Natural killer cell (primary cell): ENCODE measurements at regions not wholly inside any gene's neighbourhood (a gene's known extent, or its start where the extent isn't known, plus 50 kb on each side); places are given as distances from the start of the nearest gene placed in this dataset.

Source experiments
- ATAC-seq, 3 donors: fragments of 150-1000 bp in 2 of 3; fragments of 200-7000 bp in 1 of 3; cut with Tn5 transposase; 1 replicate in 1 of 3; 2 replicates in 2 of 3; pipeline ENCODE4 v1.10.0; 2021; ENCODE audit warnings: mild to moderate bottlenecking in 2 of 3, moderate library complexity in 2 of 3
- DNase-seq, 2 donors: peaks; one replicate each; pipeline versions ENCODE4 v3.0.0 to v3.0.0-alpha.2; 2013 to 2021; ENCODE audit warnings: mixed read lengths in 1 of 2
- H3K27ac ChIP-seq: one replicate; pipeline ENCODE4 v1.5.1; 2013; ENCODE audit warnings: mild to moderate bottlenecking, low read length
- H3K27me3 ChIP-seq: one replicate; pipeline ENCODE4 v1.6.1; 2013; ENCODE audit warnings: low read length; ENCODE audit not compliant: control insufficient read depth, insufficient read depth
- H3K36me3 ChIP-seq: one replicate; pipeline ENCODE4 v1.6.1; 2013; ENCODE audit warnings: low read length; ENCODE audit not compliant: control insufficient read depth, insufficient read depth
- H3K4me1 ChIP-seq: one replicate; pipeline ENCODE4 v1.6.1; 2013; ENCODE audit warnings: low read length; ENCODE audit not compliant: control insufficient read depth, insufficient read depth
- H3K4me3 ChIP-seq: one replicate; pipeline ENCODE4 v1.5.1; 2013; ENCODE audit warnings: low read length
- H3K9me3 ChIP-seq: one replicate; pipeline ENCODE4 v1.6.1; 2013; ENCODE audit warnings: low read length; ENCODE audit not compliant: control insufficient read depth, insufficient read depth
- H3K27ac Mint-ChIP-seq, 2 donors: one replicate each; pipeline ENCODE4 v1.8.0; 2022; ENCODE audit warnings: mild to moderate bottlenecking in 2 of 2, mixed read lengths in 2 of 2, moderate library complexity in 1 of 2
- H3K27me3 Mint-ChIP-seq, 2 donors: one replicate each; pipeline ENCODE4 v1.8.0; 2022; ENCODE audit warnings: low read depth in 2 of 2, mixed read lengths in 2 of 2
- H3K36me3 Mint-ChIP-seq: one replicate; pipeline ENCODE4 v1.8.0; 2022; ENCODE audit warnings: mixed read lengths
- H3K4me1 Mint-ChIP-seq, 2 donors: one replicate each; pipeline ENCODE4 v1.8.0; 2022; ENCODE audit warnings: mixed read lengths in 2 of 2
- H3K4me3 Mint-ChIP-seq: one replicate; pipeline ENCODE4 v1.8.0; 2022; ENCODE audit warnings: mild to moderate bottlenecking, moderate library complexity, mixed read lengths
- H3K9me3 Mint-ChIP-seq, 2 donors: one replicate each; pipeline ENCODE4 v1.8.0; 2022; ENCODE audit warnings: mixed read lengths in 2 of 2
- WGBS: methylation state at CpG from one replicate; pipeline ENCODE4 v1.1.7; 2013; ENCODE audit warnings: missing lambda C conversion rate; ENCODE audit not compliant: insufficient coverage; 5-methylcytosine and 5-hydroxymethylcytosine counted together
- intact Hi-C: fragments of 100-400 bp; cut with micrococcal nuclease; formaldehyde crosslinking; loops from one replicate; pipeline ENCODE4 v1.14.2; 2022
- TF ChIP-seq, protein P1 (sequence below): fragments of 200-600 bp; IDR thresholded peaks from one replicate; pipeline ENCODE4 v1.8.0; 2022; ENCODE audit warnings: antibody characterized with exemption

GRCh38 chr10:129293991-129294700 lies 172.9 kb upstream of the MGMT start:
- H3K4me3 Mint-ChIP-seq: no peak overlapping the region
- Histone ChIP-seq H3K27ac (no peak overlapping the region), H3K4me3 (no peak overlapping the region), H3K27me3 (peaks cover 2% of the 10 kb centered on the region), H3K9me3 (no peaks in the 10 kb centered on the region), H3K36me3 (no peaks in the 10 kb centered on the region), H3K4me1 (no peaks in the 10 kb centered on the region)
- H3K27ac Mint-ChIP-seq: no peak overlapping the region
- 60% methylated on average over 1 of the region's 2 CpGs for WGBS
- ATAC-seq (no peak), DNase-seq (no peak)
- no peaks in the 10 kb centered on the region for H3K36me3 Mint-ChIP-seq
- TF ChIP-seq, protein P1, sequence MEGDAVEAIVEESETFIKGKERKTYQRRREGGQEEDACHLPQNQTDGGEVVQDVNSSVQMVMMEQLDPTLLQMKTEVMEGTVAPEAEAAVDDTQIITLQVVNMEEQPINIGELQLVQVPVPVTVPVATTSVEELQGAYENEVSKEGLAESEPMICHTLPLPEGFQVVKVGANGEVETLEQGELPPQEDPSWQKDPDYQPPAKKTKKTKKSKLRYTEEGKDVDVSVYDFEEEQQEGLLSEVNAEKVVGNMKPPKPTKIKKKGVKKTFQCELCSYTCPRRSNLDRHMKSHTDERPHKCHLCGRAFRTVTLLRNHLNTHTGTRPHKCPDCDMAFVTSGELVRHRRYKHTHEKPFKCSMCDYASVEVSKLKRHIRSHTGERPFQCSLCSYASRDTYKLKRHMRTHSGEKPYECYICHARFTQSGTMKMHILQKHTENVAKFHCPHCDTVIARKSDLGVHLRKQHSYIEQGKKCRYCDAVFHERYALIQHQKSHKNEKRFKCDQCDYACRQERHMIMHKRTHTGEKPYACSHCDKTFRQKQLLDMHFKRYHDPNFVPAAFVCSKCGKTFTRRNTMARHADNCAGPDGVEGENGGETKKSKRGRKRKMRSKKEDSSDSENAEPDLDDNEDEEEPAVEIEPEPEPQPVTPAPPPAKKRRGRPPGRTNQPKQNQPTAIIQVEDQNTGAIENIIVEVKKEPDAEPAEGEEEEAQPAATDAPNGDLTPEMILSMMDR: no peak
- H3K27me3 Mint-ChIP-seq: peaks cover 2 to 29% of the 10 kb centered on the region in 2 donors
- intact Hi-C loops: no loop called here
- peaks cover 0 to 2% of the 10 kb centered on the region in 2 donors for H3K9me3 Mint-ChIP-seq
- no peaks in the 10 kb centered on the region for H3K4me1 Mint-ChIP-seq

GRCh38 chr10:129294944-129295343 lies 172.1 kb upstream of the MGMT start:
- Mint-ChIP-seq H3K9me3 (peaks cover 0 to 2% of the 10 kb centered on the region in 2 donors), H3K4me1 (no peaks in the 10 kb centered on the region), H3K4me3 (no peak overlapping the region), H3K27me3 (peaks cover 2 to 31% of the 10 kb centered on the region in 2 donors), H3K27ac (no peak overlapping the region), H3K36me3 (no peaks in the 10 kb centered on the region)
- 97% methylated on average over 3 of the region's 3 CpGs for WGBS
- Histone ChIP-seq H3K4me3 (no peak overlapping the region), H3K4me1 (no peaks in the 10 kb centered on the region), H3K27me3 (peaks cover 2% of the 10 kb centered on the region), H3K36me3 (no peaks in the 10 kb centered on the region), H3K27ac (no peak overlapping the region), H3K9me3 (no peaks in the 10 kb centered on the region)
- DNase-seq (no peak), ATAC-seq (no peak)
- TF ChIP-seq, protein P1: no peak
- intact Hi-C loops: no loop called here

DNA sequence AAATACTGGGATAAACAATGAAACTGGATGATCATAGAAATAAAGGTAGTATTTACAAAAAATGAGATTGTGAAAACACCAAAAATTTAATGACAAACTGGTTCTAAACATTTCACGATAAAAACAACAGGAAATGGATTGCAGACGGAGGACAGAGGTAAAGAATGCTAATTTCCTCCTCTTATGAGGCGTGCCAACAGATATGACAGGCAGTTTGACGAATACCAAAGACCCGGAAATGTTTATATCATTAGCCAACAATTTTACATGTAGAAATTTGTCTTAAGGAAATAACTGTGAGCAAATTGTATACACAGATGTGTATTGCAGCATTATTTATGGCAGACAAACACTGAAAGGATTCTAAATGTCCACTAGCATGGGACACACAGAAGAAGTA lies 162.0 kb upstream of the MGMT start:
- H3K4me3 ChIP-seq: no peak overlapping the region
- H3K27me3 ChIP-seq: no peaks in the 10 kb centered on the region
- no peak for DNase-seq
- ATAC-seq: no peak
- no peak overlapping the region for H3K27ac ChIP-seq
- intact Hi-C loops: no loop called here
- TF ChIP-seq, protein P1: no peak
- H3K36me3 Mint-ChIP-seq: no peaks in the 10 kb centered on the region
- H3K27me3 Mint-ChIP-seq: peaks cover 7 to 18% of the 10 kb centered on the region in 2 donors
- H3K9me3 ChIP-seq: no peaks in the 10 kb centered on the region
- H3K4me1 ChIP-seq: no peaks in the 10 kb centered on the region
- H3K27ac Mint-ChIP-seq: no peak overlapping the region
- no peaks in the 10 kb centered on the region for H3K36me3 ChIP-seq
- H3K9me3 Mint-ChIP-seq: no peaks in the 10 kb centered on the region
- H3K4me3 Mint-ChIP-seq: no peak overlapping the region
- 40% methylated on average over 5 of the region's 5 CpGs for WGBS
- no peaks in the 10 kb centered on the region for H3K4me1 Mint-ChIP-seq

GRCh38 chr10:129307141-129307540 lies 159.9 kb upstream of the MGMT start:
- H3K27me3 ChIP-seq: no peaks in the 10 kb centered on the region
- no peaks in the 10 kb centered on the region for H3K36me3 ChIP-seq
- H3K4me1 Mint-ChIP-seq: no peaks in the 10 kb centered on the region
- no peak overlapping the region for H3K4me3 ChIP-seq
- no peak overlapping the region for H3K4me3 Mint-ChIP-seq
- peaks cover 5 to 18% of the 10 kb centered on the region in 2 donors for H3K27me3 Mint-ChIP-seq
- 92% methylated on average over 6 of the region's 8 CpGs for WGBS
- H3K36me3 Mint-ChIP-seq: no peaks in the 10 kb centered on the region
- no peak for ATAC-seq
- no peak overlapping the region for H3K27ac Mint-ChIP-seq
- DNase-seq: no peak
- intact Hi-C loops: no loop called here
- no peaks in the 10 kb centered on the region for H3K9me3 Mint-ChIP-seq
- H3K4me1 ChIP-seq: no peaks in the 10 kb centered on the region
- no peak overlapping the region for H3K27ac ChIP-seq
- no peaks in the 10 kb centered on the region for H3K9me3 ChIP-seq
- TF ChIP-seq, protein P1: no peak
